ENCODE measurements at regions not wholly inside any gene's neighbourhood (a gene's known extent, or its start where the extent isn't known, plus 50 kb on each side); places are given as distances from the start of the nearest gene placed in this dataset.
"Not testable (repeated sequence)": the region's sequence is repeated elsewhere in the genome, so short reads cannot be mapped to it uniquely, and the experiment has no call there.

DNA sequence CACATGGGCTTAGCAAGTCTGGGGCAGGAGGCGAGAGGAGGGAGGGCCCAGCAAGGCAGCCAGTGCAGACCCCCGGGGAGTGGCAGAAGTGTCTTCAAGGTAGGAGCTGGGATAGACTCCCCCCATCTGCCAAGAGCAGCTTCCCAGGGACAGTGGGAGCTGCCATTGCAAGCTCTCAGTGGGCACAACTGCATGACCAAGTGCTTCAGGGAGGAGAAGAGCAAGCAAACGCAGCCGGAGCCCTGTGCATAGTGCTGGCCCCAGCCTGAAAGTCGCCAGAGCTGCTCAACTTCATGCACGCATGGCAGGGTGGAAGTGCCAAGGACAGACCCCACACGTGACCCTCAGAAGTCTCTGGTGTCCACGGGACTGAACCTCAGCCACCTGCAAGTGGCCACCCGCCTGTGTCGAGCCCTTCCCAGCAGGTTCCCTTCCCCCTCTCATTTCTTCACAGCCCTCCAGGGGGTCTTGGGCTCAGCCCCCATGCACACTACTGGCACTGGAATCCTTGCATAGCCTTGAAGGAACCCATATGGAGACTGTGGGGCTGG lies 89.4 kb downstream of the PLXNA1 start:
- peak; percentile 43 for DNase-seq

DNA sequence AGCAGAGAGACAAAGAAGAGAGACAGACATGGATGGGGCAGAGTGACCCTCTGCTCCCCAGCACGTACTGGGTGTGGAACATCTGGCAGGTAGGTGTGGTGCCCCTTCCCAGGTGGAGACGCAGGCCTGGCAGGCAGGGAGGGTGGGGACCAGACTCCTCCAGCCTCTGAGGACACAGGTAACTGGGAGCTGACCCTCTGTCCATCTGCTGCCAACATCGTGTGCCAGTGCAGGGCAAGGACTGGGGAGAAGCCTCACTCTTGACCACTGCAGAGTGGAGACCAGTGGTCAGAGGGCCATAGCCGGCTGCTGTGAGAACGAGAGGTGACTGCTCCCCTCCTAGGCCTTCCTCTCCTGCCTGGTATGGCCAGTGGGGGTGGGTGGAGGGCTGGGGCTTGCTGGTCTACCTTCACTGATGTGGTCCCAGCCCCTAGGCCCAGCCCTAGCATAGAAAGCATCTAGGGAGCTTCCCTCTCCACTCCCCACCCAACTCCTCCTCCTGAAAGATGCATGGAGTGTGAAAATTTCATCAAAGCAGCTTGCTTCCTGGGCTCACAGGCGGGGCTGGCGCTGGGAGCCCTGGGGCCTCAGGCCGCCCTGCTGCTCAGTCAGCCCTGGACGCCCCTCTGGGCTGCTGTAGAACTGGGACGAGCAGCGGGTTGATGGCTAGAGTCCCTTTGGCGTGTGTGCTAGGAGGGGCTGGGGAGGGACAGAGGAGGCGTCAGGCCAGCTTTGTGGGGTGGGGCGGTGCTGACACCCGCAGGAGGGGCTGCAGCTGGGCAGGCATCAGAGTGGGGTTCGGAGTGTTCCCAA lies 90.3 kb downstream of the PLXNA1 start:
- peak; percentile 48 for DNase-seq

DNA sequence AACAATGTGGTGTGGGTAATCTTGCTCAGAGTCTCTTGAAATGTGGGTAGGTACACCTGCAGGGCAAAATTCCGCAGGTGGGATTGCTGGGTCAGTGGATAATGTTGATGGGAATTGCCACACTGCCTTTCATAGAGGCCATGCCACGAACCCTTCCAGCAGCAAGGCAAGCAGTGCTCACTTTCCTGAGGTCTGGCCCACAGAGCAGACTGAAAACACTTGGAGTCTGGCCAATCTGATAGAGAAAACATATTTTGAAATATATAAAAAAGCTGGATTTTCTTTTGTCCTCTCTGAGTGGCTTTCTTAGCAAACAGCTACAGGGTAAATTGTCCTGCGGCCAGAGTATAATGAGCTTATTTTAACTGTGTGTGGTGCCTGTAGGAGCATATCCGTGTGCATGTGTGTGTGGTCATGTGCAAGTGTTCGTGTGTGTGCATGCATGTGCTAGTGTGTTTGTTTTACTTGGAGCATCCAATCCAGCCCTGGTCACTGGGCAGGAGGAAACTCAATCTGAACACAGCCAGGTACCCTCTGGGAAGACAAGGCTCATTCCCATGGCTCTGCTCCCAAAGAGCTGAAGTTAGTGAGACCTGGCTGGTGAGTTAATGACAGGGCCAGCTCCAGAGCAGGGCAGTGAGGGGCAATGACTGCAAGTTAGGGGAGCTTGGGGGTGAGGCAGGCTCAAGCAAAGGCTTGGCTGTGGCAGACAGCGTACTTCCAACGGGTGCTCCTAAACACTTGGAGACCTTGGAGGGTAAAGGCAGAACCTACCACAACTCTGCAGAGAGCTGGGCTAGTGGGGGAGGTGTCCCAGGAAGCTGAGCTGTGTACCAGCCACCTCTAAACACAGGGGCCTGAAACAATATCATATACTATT lies 91.3 kb downstream of the PLXNA1 start:
- DNase-seq: peak; percentile 54

DNA sequence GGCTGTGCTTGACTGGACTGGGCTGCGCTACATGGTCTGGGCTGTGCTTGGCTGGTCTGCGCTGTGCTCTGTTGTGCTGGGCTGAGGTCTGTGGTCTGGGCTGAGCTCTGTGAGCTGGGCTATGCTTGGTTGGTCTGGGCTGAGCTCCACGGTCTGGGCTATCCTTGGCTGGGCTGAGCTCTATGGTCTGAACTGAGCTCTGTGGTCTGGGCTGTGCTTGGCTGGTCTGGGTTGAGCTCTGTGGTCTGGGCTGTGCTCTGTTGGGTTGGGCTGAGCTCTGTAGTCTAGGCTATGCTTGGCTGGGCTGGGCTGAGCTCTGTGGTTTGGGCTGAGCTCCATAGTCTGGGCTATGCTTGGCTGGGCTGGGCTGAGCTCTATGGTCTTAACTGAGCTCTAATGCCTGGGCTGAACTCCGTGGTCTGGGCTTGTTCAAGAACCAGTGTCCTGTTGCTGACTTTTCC lies 92.0 kb downstream of the PLXNA1 start:
- DNase-seq: peak; percentile 77

DNA sequence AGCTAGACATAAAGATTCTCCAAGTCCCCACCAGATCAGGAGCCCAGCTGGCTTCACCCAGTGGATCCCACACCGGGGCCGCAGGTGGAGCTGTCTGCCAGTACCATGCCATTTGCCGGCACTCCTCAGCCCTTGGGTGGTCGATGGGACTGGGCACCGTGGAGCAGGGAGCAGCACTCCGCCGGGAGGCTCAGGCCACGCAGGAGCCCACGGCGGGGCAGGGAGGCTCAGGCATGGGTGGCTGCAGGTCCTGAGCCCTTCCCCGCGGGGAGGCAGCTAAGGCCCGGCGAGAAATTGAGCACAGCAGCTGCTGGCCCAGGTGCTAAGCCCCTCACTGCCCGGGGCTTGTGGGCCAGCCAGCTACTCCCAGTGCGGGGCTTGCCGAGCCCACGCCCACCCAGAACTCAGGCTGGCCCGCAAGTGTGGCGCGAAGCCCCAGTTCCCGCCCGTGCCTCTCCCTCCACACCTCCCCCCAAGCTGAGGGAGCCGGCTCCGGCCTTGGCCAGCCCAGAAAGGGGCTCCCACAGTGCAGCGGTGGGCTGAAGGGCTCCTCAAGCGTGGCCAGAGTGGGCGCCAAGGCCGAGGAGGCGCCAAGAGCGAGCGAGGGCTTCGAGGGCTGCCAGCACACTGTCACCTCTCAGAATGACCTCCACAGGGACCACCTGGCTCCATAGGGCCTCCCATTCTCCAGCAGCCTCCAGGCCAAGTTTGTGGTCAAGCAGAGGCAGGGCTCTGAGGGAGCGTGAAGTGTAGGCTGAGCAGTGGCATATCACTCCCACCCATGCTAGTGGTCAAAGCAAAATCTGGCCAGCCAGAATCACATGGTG lies 93.5 kb downstream of the PLXNA1 start:
- peak; percentile 17 for DNase-seq

DNA sequence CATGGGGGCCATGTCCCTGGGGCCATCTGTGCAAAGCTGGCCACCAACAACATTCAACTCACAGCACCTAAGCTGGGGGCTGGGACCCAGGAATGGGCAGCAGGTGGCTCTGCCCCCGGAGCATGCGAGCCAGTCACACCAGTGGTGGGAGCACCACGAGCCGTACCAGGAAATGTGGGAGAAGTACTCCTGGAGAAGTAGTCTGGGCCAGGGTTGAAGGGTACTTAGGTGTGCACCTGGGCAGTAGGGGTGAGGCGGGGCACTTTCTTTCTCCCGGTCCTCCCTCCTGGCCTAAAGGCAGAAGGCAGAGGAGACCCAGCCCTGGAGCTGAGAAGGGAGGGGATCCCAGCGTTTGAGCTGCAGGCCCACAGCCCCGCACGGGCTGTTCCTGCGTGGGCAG lies 94.2 kb downstream of the PLXNA1 start:
- peak; percentile 32 for DNase-seq

DNA sequence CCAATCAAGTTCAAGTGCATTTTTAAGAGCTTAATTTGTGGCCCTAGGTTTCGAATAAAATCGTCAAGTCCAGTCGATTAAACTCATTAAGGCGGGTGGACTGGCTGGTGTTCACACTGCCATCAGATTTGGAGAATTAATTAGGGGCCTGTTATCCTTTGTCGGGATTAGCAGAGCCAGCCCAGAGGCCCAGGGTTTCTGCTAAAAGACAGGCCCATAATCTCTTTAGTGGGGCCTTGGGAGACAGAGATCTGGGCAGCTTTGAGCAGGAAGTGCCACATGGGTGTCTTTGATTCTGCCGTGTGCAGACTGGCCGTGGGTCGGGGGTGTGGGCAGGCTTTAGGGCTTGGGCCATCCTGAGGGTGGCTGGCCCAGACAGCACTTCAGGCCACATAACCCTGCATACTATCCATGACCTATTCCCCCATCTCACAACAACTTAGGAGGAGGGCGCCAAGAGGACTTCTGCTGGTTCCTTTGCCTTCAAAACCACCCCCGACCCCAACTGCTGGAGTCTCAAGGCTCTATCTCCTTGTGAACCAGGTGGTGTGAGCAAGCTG lies 94.7 kb downstream of the PLXNA1 start:
- peak; percentile 34 for DNase-seq

DNA sequence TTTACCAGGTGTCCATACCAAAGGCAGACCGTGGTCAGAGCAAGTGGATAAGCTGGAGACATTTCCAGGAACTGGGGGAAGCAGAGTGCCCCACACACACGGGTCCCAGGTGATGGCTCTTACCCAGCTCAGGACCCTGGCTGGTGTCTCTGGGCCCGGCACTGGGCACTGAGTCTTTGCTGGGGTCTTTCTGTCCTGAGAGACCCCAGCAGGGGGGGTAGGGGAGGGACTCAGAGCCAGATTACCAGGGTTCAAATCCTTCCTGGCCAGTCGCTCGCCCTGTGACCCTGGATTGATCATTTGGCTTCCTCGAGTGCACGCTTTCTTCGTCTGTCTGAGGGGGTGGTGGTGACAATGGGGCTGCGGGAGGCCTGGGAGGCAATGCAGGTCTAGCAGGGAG lies 95.7 kb downstream of the PLXNA1 start:
- DNase-seq: peak; percentile 24

DNA sequence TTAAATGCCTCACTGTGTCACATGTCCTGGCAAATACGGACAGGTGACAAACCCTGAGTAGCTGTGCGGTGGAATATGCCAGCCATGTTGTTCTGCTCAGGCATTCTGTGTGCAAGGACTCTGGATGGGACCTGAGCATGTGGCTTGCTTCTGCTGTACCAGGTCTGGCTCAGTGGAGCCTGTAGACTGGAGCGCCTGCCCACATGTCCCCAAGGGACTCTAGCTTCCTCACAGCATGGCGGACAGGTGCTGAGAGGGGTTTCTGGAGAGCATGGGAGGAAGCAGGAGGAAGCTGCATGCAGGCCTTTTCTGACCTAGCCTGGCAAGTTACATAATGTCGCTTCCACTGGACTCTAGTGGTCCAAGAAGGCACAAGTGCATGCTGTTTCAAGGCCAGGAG lies 96.3 kb downstream of the PLXNA1 start:
- peak; percentile 33 for DNase-seq

DNA sequence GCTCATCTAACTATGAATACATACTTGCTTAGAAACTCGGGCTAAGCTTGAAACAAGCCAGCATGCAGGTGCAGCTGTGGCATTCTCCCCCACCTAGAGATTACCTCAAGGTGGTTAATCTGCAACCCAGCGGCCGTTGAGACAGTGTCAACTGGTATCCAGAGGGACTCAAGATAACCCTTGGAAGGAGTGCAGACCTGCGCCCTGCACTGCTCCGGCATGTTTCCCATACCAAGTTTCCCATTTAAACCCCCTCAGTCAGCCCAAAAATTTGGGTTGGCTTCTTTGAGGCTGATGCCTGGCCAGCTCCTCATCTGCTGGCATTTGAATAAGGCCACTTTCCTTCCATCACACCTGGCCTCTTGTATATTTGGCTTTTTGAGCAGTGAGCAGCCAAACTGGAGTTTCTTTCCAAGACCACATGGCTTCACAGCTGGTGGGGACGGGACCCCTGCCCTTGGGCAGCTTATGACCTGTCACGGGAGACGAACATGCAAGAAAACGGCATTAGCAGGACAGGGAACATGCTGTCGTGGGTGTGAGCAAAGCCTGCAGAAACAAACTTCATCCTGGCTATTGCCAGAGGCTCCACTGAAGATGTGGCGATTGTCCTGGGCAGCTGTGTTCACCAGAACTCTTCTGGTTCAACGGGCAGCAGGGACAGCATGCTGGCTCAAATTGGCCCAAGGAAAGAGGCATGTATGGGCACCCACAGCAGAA lies 98.2 kb downstream of the PLXNA1 start:
- no peak for DNase-seq

DNA sequence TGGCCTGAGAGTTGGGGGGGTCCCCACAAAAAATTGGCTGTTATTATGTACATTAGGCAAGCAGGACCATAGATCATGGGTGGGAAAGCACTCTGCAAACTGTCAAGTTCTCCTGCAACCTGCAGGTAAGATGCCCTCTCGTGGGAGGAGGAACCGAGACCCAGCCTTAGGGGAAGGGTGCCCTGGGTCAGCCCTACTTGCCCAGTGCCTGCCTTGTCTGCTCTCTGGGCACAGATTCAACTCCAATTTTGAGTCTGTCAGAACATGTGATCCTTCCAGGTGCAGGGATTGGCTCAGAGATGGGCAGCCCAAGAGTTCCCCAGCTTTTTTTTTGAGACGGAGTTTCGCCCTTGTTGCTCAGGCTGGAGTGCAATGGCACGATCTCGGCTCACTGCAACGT lies 99.2 kb downstream of the PLXNA1 start:
- no peak for DNase-seq

DNA sequence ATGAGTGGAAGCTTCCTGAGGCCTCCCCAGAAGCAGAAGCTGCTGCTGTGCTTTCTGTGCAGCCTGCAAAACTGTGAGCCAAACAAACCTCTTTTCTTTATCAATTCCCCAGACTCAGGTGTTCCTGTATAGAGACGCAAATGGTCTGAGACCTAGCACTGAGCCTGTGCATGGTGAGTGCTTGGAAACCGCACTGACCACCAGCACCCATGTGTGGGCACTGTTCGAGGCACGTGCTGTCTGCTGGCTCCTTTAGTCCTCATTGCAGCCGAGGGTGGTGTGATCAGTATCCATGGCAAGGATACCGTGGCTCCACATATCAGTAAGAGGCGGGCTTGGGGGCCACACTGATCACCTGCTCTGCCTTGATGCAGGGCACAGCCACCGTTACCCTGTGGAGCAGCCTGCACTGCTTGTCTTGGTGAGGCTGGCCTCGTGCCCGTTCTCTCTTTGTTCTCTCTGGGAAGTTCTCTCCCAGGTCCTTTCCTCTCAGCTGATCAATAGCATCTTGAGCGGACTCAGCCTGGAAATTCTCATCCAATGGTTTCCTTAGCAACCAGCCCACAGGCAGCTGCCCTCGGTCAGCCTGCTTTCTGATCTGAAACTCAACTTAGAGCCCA lies 101.0 kb downstream of the PLXNA1 start:
- no peak for DNase-seq

DNA sequence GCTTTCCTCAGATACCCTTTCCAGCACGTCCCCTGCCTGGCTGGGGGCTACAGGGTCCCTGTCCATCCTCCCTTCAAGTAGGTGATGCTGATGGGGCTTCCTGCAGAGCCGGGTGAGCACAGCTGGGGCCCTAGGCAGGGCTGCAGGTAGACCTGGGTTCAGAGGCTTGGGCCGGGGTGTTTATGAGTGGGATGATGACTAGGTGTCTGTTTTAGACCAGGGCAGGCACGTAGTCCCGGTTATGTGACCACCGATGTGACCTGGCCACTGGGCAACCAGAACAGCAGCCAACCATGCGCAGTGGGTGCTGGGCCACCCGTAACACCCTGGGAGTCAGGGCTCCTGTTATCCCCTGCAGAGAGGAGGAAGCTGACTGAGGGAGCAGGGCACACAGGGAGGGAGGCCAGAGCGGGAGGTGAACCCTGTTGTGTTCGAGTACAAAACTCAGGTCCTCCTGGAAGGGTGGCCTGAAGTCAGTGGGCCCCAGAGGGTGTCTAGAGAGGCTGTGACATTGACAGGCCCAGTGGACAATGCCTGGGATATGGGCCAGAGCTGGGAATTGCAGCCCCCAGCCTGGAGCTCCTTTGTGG lies 101.6 kb downstream of the PLXNA1 start:
- DNase-seq: no peak

DNA sequence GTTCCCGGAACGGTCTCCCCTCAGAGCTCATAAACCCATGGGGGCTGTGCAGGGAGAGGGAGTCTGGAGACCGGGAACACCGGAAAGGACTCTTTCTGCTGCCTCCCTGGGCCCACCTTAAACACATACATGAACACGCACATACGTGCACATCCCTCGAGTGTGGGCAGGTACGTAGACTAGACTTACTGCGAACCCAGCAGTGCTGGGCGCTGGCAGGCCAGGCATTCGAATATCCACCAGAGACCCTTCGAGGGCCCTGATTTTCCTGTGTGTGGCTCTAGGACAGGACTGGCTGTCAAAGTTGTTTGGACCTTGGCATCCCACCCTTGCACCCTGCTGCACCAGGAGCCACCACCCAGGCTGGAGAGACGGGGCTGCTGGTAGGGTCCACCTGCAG lies 102.7 kb downstream of the PLXNA1 start:
- DNase-seq: no peak

DNA sequence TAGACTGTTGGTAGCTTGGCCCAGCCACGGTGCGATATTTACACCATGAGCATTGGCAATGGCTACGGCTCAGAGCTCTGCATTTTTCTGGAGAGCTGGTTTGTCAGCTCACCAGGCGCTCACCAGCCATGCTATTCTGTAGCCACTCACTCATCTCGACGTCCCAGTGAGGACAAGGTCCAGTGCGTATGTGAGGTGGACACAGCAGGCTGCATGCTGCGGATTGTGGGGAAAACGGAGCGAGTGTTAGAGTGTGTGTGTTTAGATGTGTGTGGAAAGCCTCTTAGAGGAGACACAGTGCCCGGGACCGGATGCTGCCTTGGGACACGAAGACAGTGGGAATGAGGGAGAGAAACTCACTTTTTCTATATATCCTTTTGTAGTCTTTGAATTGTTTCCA lies 103.7 kb downstream of the PLXNA1 start:
- not testable (repeated sequence) for DNase-seq

DNA sequence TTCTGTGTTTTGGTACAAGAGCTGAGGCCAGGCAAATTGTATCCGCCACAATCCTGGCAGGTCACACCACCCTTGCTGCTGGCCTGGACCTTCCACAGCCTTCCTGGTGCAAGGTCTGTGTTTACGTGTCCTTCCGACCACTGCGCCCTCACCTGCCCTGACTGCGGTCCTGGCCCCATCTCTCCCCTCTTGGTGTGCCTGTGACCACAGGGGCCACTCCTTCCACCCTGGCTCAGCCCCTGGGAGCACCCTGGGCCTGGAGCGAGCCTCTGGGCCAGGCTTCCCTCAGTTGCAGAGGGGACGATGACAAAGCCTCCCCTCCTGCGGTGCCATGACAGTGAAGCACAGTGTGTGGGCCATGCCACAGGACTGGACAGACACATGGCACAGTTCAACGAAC lies 104.5 kb downstream of the PLXNA1 start:
- no peak for DNase-seq

DNA sequence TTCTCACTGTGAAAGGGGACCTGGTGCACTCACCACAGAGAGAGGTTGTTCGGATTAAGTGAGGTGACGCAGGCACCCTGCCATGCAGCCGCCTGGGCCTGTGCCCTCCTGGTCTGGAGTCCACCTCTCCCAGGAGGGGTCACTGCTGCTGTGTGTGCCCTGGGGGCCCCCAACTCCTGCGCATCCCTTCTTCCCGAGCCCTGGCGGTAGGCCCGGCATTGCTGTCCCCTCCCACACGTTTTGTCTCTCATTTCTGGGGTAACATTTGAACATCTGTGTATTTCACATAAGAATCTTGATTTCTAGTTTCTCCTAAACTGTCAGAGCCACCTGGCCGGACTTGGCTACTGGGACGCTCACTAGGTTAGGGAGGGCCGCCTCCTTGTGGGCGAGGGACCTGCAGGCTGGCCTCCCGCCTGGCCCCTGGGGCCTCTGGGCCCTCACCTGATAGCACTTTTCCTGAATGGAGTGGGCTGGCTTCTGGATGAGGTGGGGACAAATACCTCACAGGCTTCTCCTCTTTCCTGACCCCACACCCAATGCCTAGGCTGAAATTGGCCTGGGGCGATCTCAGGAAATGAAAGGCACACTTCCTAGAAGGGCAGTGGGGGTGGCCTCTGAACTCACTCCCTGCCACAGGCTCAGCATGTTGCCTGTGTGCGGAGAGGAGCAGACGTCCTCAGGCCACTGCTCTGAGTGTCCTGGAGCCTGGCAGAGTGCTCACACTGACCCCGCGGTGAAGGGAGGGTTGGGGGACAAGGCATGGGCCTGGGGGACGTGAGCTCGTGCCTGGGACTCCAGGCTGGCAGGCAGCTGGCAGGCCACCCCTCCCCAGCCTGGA lies 104.2 kb upstream of the PRR23E start:
- DNase-seq: peak; percentile 81

DNA sequence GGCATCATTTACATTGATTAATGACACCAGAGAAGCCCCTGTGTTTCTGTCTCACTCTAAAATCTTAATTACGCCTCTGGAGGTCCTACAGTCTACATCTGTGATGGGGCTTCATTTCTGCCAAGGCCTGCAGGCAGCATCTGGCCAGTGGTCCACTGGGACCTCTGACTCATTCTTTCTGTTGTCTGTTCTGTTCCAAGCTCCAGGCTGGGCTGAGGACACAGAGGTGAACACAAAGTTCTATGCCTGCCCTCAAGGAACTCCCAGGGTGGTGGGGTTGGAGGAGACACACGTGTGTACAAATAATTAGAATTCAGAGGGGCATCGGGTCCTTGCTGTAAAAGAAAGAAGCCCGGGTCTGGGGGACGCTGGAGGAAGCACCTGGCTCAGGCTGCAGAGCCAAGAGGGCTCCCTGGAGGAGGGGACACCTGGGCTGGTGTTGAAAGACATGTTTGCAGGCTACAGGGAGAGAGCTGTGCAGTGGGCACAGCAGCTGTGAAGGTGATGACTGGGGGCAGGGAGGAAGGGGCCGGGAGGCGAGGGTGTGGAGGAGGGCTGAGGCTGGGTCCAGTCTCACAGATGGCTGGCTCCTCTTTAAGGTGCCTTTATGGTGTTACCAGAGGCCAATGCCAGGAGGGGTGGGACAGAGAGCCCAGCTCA lies 103.3 kb upstream of the PRR23E start:
- no peak for DNase-seq

Measured in islet precursor cell (in vitro differentiated cells).